H9 (cell line): ENCODE measurements at regions not wholly inside any gene's neighbourhood (a gene's known extent, or its start where the extent isn't known, plus 50 kb on each side); places are given as distances from the start of the nearest gene placed in this dataset.

ENCODE experiments used
- DNase-seq: peaks from one replicate; pipeline ENCODE4 v3.0.0-alpha.2; 2017
- H2AFZ ChIP-seq: one replicate; pipeline ENCODE4 v1.6.1; 2013; ENCODE audit warnings: mild to moderate bottlenecking, low read length, control low read depth, moderate library complexity
- H2AK5ac ChIP-seq: 2 replicates; pipeline ENCODE4 v1.6.1; 2013; ENCODE audit warnings: low read length, control low read depth, mixed read lengths; ENCODE audit not compliant: insufficient read length
- H2BK120ac ChIP-seq: one replicate; pipeline ENCODE4 v1.6.1; 2013; ENCODE audit warnings: low read depth, mild to moderate bottlenecking, low read length, control low read depth, inconsistent platforms; ENCODE audit not compliant: poor library complexity, severe bottlenecking
- H2BK12ac ChIP-seq: 2 replicates; pipeline ENCODE4 v1.6.1; 2013; ENCODE audit warnings: low read length, control low read depth, mixed read lengths, low read depth; ENCODE audit not compliant: insufficient read length
- H2BK15ac ChIP-seq: 2 replicates; pipeline ENCODE4 v1.6.1; 2013; ENCODE audit warnings: low read depth, low read length, control low read depth
- H2BK20ac ChIP-seq: one replicate; pipeline ENCODE4 v1.6.1; 2013; ENCODE audit warnings: low read depth, mild to moderate bottlenecking, low read length, control low read depth, inconsistent platforms; ENCODE audit not compliant: poor library complexity, severe bottlenecking
- H2BK5ac ChIP-seq: 2 replicates; pipeline ENCODE4 v1.6.1; 2013; ENCODE audit warnings: low read length, control low read depth, mixed read lengths; ENCODE audit not compliant: insufficient read length
- H3K14ac ChIP-seq: 2 replicates; pipeline ENCODE4 v1.6.1; 2013; ENCODE audit warnings: low read length, control low read depth; ENCODE audit not compliant: insufficient read depth
- H3K18ac ChIP-seq: 2 replicates; pipeline ENCODE4 v1.6.1; 2013; ENCODE audit warnings: low read depth, mild to moderate bottlenecking, mixed read lengths, low read length, control low read depth; ENCODE audit not compliant: insufficient read length
- H3K23ac ChIP-seq: 2 replicates; pipeline ENCODE4 v1.6.1; 2013; ENCODE audit warnings: low read length, control low read depth, mixed read lengths, low read depth; ENCODE audit not compliant: insufficient read length
- H3K23me2 ChIP-seq: 2 replicates; pipeline ENCODE4 v1.6.1; 2013; ENCODE audit warnings: low read depth, mild to moderate bottlenecking, mixed read lengths, low read length, control low read depth; ENCODE audit not compliant: insufficient read length, poor library complexity, severe bottlenecking
- H3K27ac ChIP-seq: 2 replicates; pipeline ENCODE4 v1.5.1; 2013; ENCODE audit warnings: low read length, control low read depth, mixed read lengths, low read depth; ENCODE audit not compliant: insufficient read length
- H3K27me3 ChIP-seq: 2 replicates; pipeline ENCODE4 v1.6.1; 2013; ENCODE audit warnings: low read length, control low read depth, inconsistent platforms; ENCODE audit not compliant: insufficient read depth
- H3K4ac ChIP-seq: 2 replicates; pipeline ENCODE4 v1.6.1; 2013; ENCODE audit warnings: low read depth, mild to moderate bottlenecking, control low read depth, inconsistent platforms, low read length, moderate library complexity
- H3K4me1 ChIP-seq: 2 replicates; pipeline ENCODE4 v1.6.1; 2013; ENCODE audit warnings: low read length, control low read depth, inconsistent platforms; ENCODE audit not compliant: insufficient read depth
- H3K4me2 ChIP-seq: 2 replicates; pipeline ENCODE4 v1.6.1; 2013; ENCODE audit warnings: low read length, control low read depth, mixed read lengths; ENCODE audit not compliant: insufficient read length, insufficient read depth
- H3K56ac ChIP-seq: 2 replicates; pipeline ENCODE4 v1.6.1; 2013; ENCODE audit warnings: low read depth, mild to moderate bottlenecking, mixed read lengths, low read length, control low read depth; ENCODE audit not compliant: insufficient read length
- H3K79me1 ChIP-seq: 2 replicates; pipeline ENCODE4 v1.6.1; 2013; ENCODE audit warnings: low read depth, mild to moderate bottlenecking, moderate library complexity, low read length, control low read depth, inconsistent platforms; ENCODE audit not compliant: insufficient read depth, poor library complexity, severe bottlenecking
- H3K79me2 ChIP-seq: 2 replicates; pipeline ENCODE4 v1.6.1; 2013; ENCODE audit warnings: low read length, control low read depth, inconsistent platforms; ENCODE audit not compliant: insufficient read depth
- H3K9ac ChIP-seq: 2 replicates; pipeline ENCODE4 v1.6.1; 2013; ENCODE audit warnings: low read length, control low read depth, mixed read lengths; ENCODE audit not compliant: insufficient read length; ENCODE audit errors: extremely low read depth
- H3K9me3 ChIP-seq: one replicate; pipeline ENCODE4 v1.6.1; 2013; ENCODE audit warnings: low read depth, low read length, inconsistent platforms; ENCODE audit not compliant: control insufficient read depth
- H3T11ph ChIP-seq: one replicate; pipeline ENCODE4 v1.6.1; 2013; ENCODE audit warnings: mild to moderate bottlenecking, low read length, control low read depth, inconsistent platforms
- H4K20me1 ChIP-seq: one replicate; pipeline ENCODE4 v1.6.1; 2013; ENCODE audit not compliant: control insufficient read depth, insufficient read length, insufficient read depth
- H4K5ac ChIP-seq: 2 replicates; pipeline ENCODE4 v1.6.1; 2013; ENCODE audit warnings: low read depth, mild to moderate bottlenecking, mixed read lengths, low read length, control low read depth; ENCODE audit not compliant: insufficient read length
- H4K8ac ChIP-seq: replicated peaks from 2 replicates; pipeline ENCODE4 v1.6.1; 2013; ENCODE audit warnings: low read length, control low read depth, mixed read lengths, low read depth; ENCODE audit not compliant: insufficient read length
- H4K91ac ChIP-seq: 2 replicates; pipeline ENCODE4 v1.6.1; 2013; ENCODE audit warnings: low read depth, mild to moderate bottlenecking, moderate library complexity, mixed read lengths, low read length, control low read depth; ENCODE audit not compliant: insufficient read length
- H3K27ac Mint-ChIP-seq, 3 experiments: 2 replicates in 2 of 3; 3 replicates in 1 of 3; pipeline ENCODE4 v1.8.0; 2020 to 2021; ENCODE audit warnings: mixed read lengths in 3 of 3, mild to moderate bottlenecking in 1 of 3, moderate library complexity in 1 of 3
- H3K27me3 Mint-ChIP-seq: 2 replicates; pipeline ENCODE4 v1.8.0; 2021; ENCODE audit warnings: low read depth, mild to moderate bottlenecking, moderate library complexity, mixed read lengths
- H3K36me3 Mint-ChIP-seq, 3 experiments: 2 replicates in 2 of 3; 3 replicates in 1 of 3; pipeline ENCODE4 v1.8.0; 2020 to 2021; ENCODE audit warnings: low read depth in 3 of 3, mixed read lengths in 3 of 3; ENCODE audit not compliant: insufficient read depth in 1 of 3
- H3K4me1 Mint-ChIP-seq, 2 experiments: 2 replicates each; pipeline ENCODE4 v1.8.0; 2020; ENCODE audit warnings: mixed read lengths in 2 of 2
- H3K4me3 Mint-ChIP-seq, 2 experiments: 2 replicates in 1 of 2; 3 replicates in 1 of 2; pipeline ENCODE4 v1.8.0; 2020 to 2021; ENCODE audit warnings: mild to moderate bottlenecking in 2 of 2, mixed read lengths in 2 of 2, moderate library complexity in 1 of 2
- H3K9me3 Mint-ChIP-seq, 2 experiments: 2 replicates in 1 of 2; 3 replicates in 1 of 2; pipeline ENCODE4 v1.8.0; 2020; ENCODE audit warnings: mild to moderate bottlenecking in 2 of 2, mixed read lengths in 2 of 2, moderate library complexity in 1 of 2
- CTCF ChIP-seq: fragments of 200-600 bp; sonication (generic); conservative IDR thresholded peaks from 3 replicates; pipeline ENCODE4 v1.8.0; 2021; ENCODE audit warnings: antibody characterized with exemption, mild to moderate bottlenecking
- WGBS: extraction: QIAGEN DNeasy Blood & Tissue Kit; methylation state at CpG from one replicate; pipeline ENCODE4 v1.1.7; 2013; ENCODE audit warnings: missing lambda C conversion rate, low lambda C conversion rate, mixed read lengths; ENCODE audit not compliant: insufficient read length; ENCODE audit errors: extremely low coverage; 5-methylcytosine and 5-hydroxymethylcytosine counted together

DNA sequence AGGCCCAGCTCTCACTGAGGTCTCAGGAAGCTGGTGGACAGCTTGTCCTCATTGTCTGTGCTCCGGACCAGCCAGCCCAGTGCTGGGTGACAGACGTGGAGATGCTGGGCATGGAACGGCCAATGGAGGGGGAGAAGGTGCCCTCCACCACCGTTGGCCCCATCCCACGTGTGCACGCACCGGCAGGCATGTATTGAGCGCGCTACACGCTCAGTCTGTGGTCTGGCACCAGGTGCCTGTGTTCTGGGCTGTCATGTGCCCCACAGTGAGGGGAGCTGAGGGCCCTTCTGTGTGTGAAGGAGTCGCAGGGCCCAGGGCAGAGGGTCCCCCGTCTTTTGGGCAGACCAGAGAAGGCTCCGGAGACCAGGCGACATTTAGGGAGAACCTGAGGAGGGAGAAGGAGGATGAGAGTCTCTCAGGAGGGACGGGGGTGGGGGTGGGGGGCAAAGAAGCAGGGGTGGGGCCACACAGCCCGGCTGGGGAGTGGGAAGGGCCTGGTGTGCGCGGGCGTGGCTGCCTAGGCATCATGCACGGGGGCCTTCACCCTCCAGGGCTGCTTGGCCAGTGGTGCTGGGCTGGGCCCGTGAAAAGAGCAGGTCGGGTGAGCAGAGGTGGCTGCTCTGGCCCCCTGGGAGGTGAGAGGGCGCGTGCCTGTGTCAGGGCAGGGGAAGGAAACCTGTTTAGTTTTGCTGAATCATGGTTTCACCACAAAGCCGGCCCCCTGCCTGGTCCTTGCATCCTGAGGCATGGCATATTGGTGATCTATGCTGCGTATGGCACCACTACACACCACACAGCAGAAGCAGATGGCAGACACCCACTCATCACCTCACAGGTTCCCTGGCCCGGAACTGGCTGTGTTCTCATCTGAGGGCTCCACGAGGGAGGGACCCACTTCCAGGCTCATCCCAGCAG, 86.7 kb upstream of the TTC34 start:
- Histone ChIP-seq H3K23me2 (no peaks in the 10 kb centered on the region), H2AFZ (no peak overlapping the region), H3K79me2 (no peaks in the 10 kb centered on the region), H3K4me2 (no peak overlapping the region), H2AK5ac (no peak overlapping the region), H3K23ac (no peak overlapping the region), H3T11ph (no peak overlapping the region), H2BK15ac (no peak overlapping the region), H4K8ac (no peak overlapping the region), H2BK20ac (no peak overlapping the region), H3K9me3 (peaks cover 71% of the 10 kb centered on the region), H4K5ac (no peak overlapping the region), H3K79me1 (no peaks in the 10 kb centered on the region), H2BK5ac (no peak overlapping the region), H3K27ac (no peak overlapping the region), H3K9ac (no peak overlapping the region), H3K27me3 (no peaks in the 10 kb centered on the region), H3K4me1 (no peaks in the 10 kb centered on the region), H4K20me1 (no peaks in the 10 kb centered on the region), H2BK120ac (no peak overlapping the region), H2BK12ac (no peak overlapping the region), H3K4ac (no peak overlapping the region), H3K14ac (no peak overlapping the region), H4K91ac (no peak overlapping the region), H3K56ac (no peak overlapping the region), H3K18ac (no peak overlapping the region)
- H3K27me3 Mint-ChIP-seq = peaks cover 5% of the 10 kb centered on the region
- no peak for TF ChIP-seq CTCF
- peaks cover 0 to 27% (median 2%) of the 10 kb centered on the region in 3 experiments; a peak in 4 of 7 replicates for H3K36me3 Mint-ChIP-seq
- H3K4me1 Mint-ChIP-seq = no peaks in the 10 kb centered on the region
- no peak overlapping the region for H3K4me3 Mint-ChIP-seq
- no peak for DNase-seq
- WGBS = no CpG with 5 or more reads among the region's 28 CpGs
- H3K27ac Mint-ChIP-seq = no peak overlapping the region; a peak in 1 of 7 replicates
- peaks cover 4 to 63% of the 10 kb centered on the region in 2 experiments for H3K9me3 Mint-ChIP-seq
